Stimulated activated CD4-positive, alpha-beta T cell treated with anti-CD3 and anti-CD28 coated beads, Interleukin-4, amount 100 ng/mL, for 24 hours (primary cell): ENCODE measurements at regions not wholly inside any gene's neighbourhood (a gene's known extent, or its start where the extent isn't known, plus 50 kb on each side); places are given as distances from the start of the nearest gene placed in this dataset.

ENCODE experiments used
- DNase-seq: peaks from one replicate; pipeline ENCODE4 v3.0.0-alpha.2; 2020

GRCh38 chr2:20110383-20110782 is 59.0 kb upstream of the LAPTM4A start:
- no peak for DNase-seq

- no peak for DNase-seq
Observed at GRCh38 chr2:20108655-20109396, 57.4 kb upstream of the LAPTM4A start.

GRCh38 chr2:20107776-20108175 is 56.3 kb upstream of the LAPTM4A start:
- DNase-seq: no peak

GRCh38 chr2:20107352-20107751 is 55.9 kb upstream of the LAPTM4A start:
- no peak for DNase-seq

GRCh38 chr2:20106746-20107145 is 55.3 kb upstream of the LAPTM4A start:
- peak; percentile 8 for DNase-seq

GRCh38 chr2:20104900-20105545 is 53.6 kb upstream of the LAPTM4A start:
- no peak for DNase-seq

GRCh38 chr2:20103530-20103929 is 52.1 kb upstream of the LAPTM4A start:
- no peak for DNase-seq
